ENCODE measurements at regions not wholly inside any gene's neighbourhood (a gene's known extent, or its start where the extent isn't known, plus 50 kb on each side); places are given as distances from the start of the nearest gene placed in this dataset.
A peak's percentile ranks its signal among the peaks of the same experiment; 100 is the strongest.

DNA sequence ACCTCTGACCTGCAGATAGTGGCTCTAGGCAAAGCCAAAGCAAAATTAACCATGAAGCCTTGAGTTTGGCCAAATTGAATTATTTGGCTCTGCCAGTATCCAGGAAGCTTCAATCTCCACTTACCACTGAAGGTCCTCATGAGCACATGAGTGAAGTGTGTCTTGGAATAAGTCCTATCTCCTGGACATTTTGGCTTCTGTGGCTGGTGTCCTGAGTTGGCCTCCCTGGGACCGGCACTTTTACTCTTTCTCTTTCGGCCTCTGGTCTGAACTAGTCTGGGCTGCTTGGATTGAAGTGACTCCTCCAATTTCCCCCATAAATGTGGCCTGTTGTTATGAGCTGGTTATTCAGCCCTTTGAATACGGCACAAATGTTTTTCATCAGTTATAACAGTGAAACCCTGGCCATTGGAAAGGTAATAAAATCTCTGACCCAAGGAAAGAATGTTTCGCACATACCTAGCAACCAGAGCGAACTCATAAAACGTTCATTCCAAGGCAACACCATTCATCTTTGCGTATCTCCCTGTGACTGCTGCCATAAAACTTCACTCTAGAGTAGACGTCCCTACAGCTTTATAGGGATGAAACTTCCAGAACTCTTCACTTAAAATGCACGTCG is 216.4 kb downstream of the LPIN1 start:
- no peaks in the 10 kb centered on the region for H3K27me3 ChIP-seq
- TF ChIP-seq CTCF (IDR thresholded peaks at IDR 0.05): no peak
- no peak overlapping the region for H3K4me3 ChIP-seq
- H3K27ac ChIP-seq: no peak overlapping the region
- H3K9me3 ChIP-seq: no peaks in the 10 kb centered on the region
- intact Hi-C loops (cut with DNase I; ENCODE audit: low total_unique reads): no loop called here
- no peaks in the 10 kb centered on the region for H3K36me3 ChIP-seq
- H3K4me1 ChIP-seq: peaks cover 0 to under 1% (median 0%) of the 10 kb centered on the region in 4 donors
- no peak for DNase-seq

DNA sequence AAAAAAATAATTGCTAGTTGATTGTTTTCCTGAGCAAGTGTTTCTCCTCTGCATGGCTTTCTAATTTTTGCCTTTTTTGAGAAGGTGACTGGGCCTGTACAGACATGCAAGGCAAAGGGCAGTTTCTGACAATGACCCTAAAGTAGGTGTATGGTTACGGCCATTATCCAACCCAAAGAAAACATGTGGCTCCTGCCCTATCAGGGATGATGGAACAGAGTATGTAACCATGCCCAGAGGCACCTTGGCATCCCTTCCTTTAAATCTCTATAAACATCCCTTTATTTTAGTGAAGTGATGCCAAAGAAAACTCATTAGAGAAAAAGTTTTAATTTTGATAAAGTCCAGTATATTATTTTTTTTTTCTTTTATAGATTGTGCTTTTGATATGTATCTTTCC is 217.5 kb downstream of the LPIN1 start:
- peaks cover 0 to 4% (median 2%) of the 10 kb centered on the region in 4 donors for H3K4me1 ChIP-seq
- H3K27ac ChIP-seq: no peak overlapping the region
- H3K36me3 ChIP-seq: no peaks in the 10 kb centered on the region
- no peaks in the 10 kb centered on the region for H3K27me3 ChIP-seq
- DNase-seq: no peak
- no peak for TF ChIP-seq CTCF (IDR thresholded peaks at IDR 0.05)
- no peak overlapping the region for H3K4me3 ChIP-seq
- intact Hi-C loops (cut with DNase I; ENCODE audit: low total_unique reads): no loop called here
- no peaks in the 10 kb centered on the region for H3K9me3 ChIP-seq

DNA sequence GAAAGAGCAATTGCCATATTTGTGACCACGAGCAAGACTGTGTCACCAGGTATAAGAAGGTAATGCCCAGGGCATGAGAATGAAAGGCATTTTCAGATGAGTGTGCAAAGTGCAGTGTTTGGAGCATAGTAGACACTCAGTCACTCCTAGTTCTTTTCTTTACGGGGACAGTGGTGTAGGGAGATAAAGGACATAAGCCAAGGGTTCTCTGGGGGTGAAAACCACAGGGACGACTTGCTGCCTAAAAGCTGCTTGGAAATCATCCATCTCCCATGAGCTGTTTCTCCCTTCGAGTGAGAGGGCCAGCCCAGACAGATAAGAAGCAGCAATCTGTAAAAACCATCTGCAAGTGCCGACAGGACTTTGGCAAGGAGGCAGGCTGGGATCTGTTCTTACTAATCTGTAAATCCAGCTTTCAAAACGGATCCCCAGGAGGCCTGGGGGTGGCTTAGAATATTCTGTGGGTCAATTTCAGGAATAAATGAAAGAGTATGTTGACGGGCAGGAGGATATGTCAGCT is 221.6 kb downstream of the LPIN1 start:
- Histone ChIP-seq H3K27me3 (no peaks in the 10 kb centered on the region), H3K4me1 (peaks cover 0 to 4% (median 2%) of the 10 kb centered on the region in 4 donors), H3K36me3 (no peaks in the 10 kb centered on the region), H3K27ac (no peak overlapping the region), H3K9me3 (peaks cover 0 to 9% (median 0%) of the 10 kb centered on the region in 3 donors), H3K4me3 (no peak overlapping the region)
- peak in 1 of 2 donors; percentile 26 for DNase-seq
- intact Hi-C loops (cut with DNase I; ENCODE audit: low total_unique reads): no loop called here
- no peak for TF ChIP-seq CTCF (IDR thresholded peaks at IDR 0.05)

DNA sequence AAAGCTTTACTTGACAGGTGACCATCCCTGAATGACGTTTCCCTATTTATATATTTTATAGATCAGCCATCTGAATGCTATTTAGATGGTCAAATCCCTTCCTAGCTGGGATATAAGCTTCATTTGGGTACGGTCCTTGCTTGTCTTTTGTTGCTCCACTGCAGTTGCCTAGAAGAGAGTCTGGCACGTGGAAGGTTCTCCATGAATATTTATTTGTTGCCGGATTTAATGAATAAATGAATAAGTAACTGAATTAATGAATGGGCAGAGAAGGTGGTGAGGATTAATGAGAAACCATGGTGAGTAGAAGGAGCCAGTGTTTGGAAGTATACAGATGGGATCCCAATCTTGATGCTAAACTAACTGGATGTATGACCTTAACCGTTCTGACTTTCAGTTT is 222.1 kb downstream of the LPIN1 start:
- Histone ChIP-seq H3K27ac (no peak overlapping the region), H3K9me3 (peaks cover 0 to 14% (median 1%) of the 10 kb centered on the region in 3 donors), H3K4me3 (no peak overlapping the region), H3K27me3 (no peaks in the 10 kb centered on the region), H3K36me3 (no peaks in the 10 kb centered on the region), H3K4me1 (peaks cover 0 to 4% (median 2%) of the 10 kb centered on the region in 4 donors)
- intact Hi-C loops (cut with DNase I; ENCODE audit: low total_unique reads): no loop called here
- no peak for DNase-seq
- TF ChIP-seq CTCF (IDR thresholded peaks at IDR 0.05): no peak

- intact Hi-C loops (cut with DNase I; ENCODE audit: low total_unique reads): no loop called here
- Histone ChIP-seq H3K27ac (no peak overlapping the region), H3K36me3 (no peaks in the 10 kb centered on the region), H3K4me3 (no peak overlapping the region), H3K27me3 (no peaks in the 10 kb centered on the region), H3K9me3 (peaks cover 0 to 24% (median 14%) of the 10 kb centered on the region in 3 donors), H3K4me1 (peaks cover 0 to 4% (median 2%) of the 10 kb centered on the region in 4 donors)
- no peak for TF ChIP-seq CTCF (IDR thresholded peaks at IDR 0.05)
- no peak for DNase-seq
These were observed 223.3 kb downstream of the LPIN1 start for GRCh38 chr2:11969774-11970173.

All from tibial artery (tissue), 4 donors.